ENCODE measurements at regions not wholly inside any gene's neighbourhood (a gene's known extent, or its start where the extent isn't known, plus 50 kb on each side); places are given as distances from the start of the nearest gene placed in this dataset.

- BruUV-seq (replicated peaks), result no TSS peak
- CTCF ChIA-PET, result interaction anchor here (1.0 kb wide), 1 partner anchor 22 kb away, joined by 3 read pairs; no protein-coding TSS in a partner anchor
- no peak overlapping the region for H3K27ac Mint-ChIP-seq (ENCODE audit: low read depth, unreplicated experiment)
- no peak for DNase-seq (ENCODE audit: unreplicated experiment)
- H3K4me3 Mint-ChIP-seq (ENCODE audit: unreplicated experiment), result no peak overlapping the region
- POLR2A ChIA-PET, result no interaction called here
- intact Hi-C loops (cut with micrococcal nuclease), result no loop called here
- no peaks in the 10 kb centered on the region for H3K9me3 Mint-ChIP-seq (ENCODE audit: unreplicated experiment)
- TF ChIP-seq CTCF (IDR thresholded peaks at IDR 0.05; ENCODE audit: unreplicated experiment), result no peak
- H3K4me1 Mint-ChIP-seq (ENCODE audit: insufficient read depth, unreplicated experiment), result no peaks in the 10 kb centered on the region
- no peaks in the 10 kb centered on the region for H3K36me3 Mint-ChIP-seq (ENCODE audit: insufficient read depth, unreplicated experiment)
- H3K27me3 Mint-ChIP-seq (ENCODE audit: insufficient read depth, unreplicated experiment), result no peaks in the 10 kb centered on the region
Measured at GRCh38 chr12:126558219-126558618, 1493.0 kb downstream of the AACS start.

- DNase-seq (ENCODE audit: unreplicated experiment), result no peak
- no TSS peak for BruUV-seq (replicated peaks)
- intact Hi-C loops (cut with micrococcal nuclease), result no loop called here
- no peaks in the 10 kb centered on the region for H3K27me3 Mint-ChIP-seq (ENCODE audit: insufficient read depth, unreplicated experiment)
- no peaks in the 10 kb centered on the region for H3K4me1 Mint-ChIP-seq (ENCODE audit: insufficient read depth, unreplicated experiment)
- H3K9me3 Mint-ChIP-seq (ENCODE audit: unreplicated experiment), result no peaks in the 10 kb centered on the region
- no peak overlapping the region for H3K4me3 Mint-ChIP-seq (ENCODE audit: unreplicated experiment)
- ChIA-PET POLR2A (no interaction called here), CTCF (interaction anchor here (1.0 kb wide), 1 partner anchor 22 kb away, joined by 3 read pairs; no protein-coding TSS in a partner anchor)
- H3K27ac Mint-ChIP-seq (ENCODE audit: low read depth, unreplicated experiment), result no peak overlapping the region
- H3K36me3 Mint-ChIP-seq (ENCODE audit: insufficient read depth, unreplicated experiment), result no peaks in the 10 kb centered on the region
- no peak for TF ChIP-seq CTCF (IDR thresholded peaks at IDR 0.05; ENCODE audit: unreplicated experiment)
Measured at GRCh38 chr12:126558810-126559209, 1493.6 kb downstream of the AACS start.

GRCh38 chr12:126567016-126567415 lies 1501.8 kb downstream of the AACS start:
- ChIA-PET POLR2A (no interaction called here), CTCF (no interaction called here)
- H3K9me3 Mint-ChIP-seq (ENCODE audit: unreplicated experiment), result no peaks in the 10 kb centered on the region
- intact Hi-C loops (cut with micrococcal nuclease), result no loop called here
- no peak overlapping the region for H3K4me3 Mint-ChIP-seq (ENCODE audit: unreplicated experiment)
- H3K36me3 Mint-ChIP-seq (ENCODE audit: insufficient read depth, unreplicated experiment), result no peaks in the 10 kb centered on the region
- DNase-seq (ENCODE audit: unreplicated experiment), result no peak
- no TSS peak for BruUV-seq (replicated peaks)
- H3K4me1 Mint-ChIP-seq (ENCODE audit: insufficient read depth, unreplicated experiment), result peaks cover 12% of the 10 kb centered on the region
- no peaks in the 10 kb centered on the region for H3K27me3 Mint-ChIP-seq (ENCODE audit: insufficient read depth, unreplicated experiment)
- no peak overlapping the region for H3K27ac Mint-ChIP-seq (ENCODE audit: low read depth, unreplicated experiment)
- no peak for TF ChIP-seq CTCF (IDR thresholded peaks at IDR 0.05; ENCODE audit: unreplicated experiment)

GRCh38 chr12:126569706-126570105 lies 1504.5 kb downstream of the AACS start:
- no peaks in the 10 kb centered on the region for H3K9me3 Mint-ChIP-seq (ENCODE audit: unreplicated experiment)
- no TSS peak for BruUV-seq (replicated peaks)
- ChIA-PET POLR2A (no interaction called here), CTCF (interaction anchor here (0.7 kb wide), 1 partner anchor 43 kb away, joined by 3 read pairs; no protein-coding TSS in a partner anchor)
- DNase-seq (ENCODE audit: unreplicated experiment), result no peak
- intact Hi-C loops (cut with micrococcal nuclease), result no loop called here
- no peak for TF ChIP-seq CTCF (IDR thresholded peaks at IDR 0.05; ENCODE audit: unreplicated experiment)
- no peaks in the 10 kb centered on the region for H3K36me3 Mint-ChIP-seq (ENCODE audit: insufficient read depth, unreplicated experiment)
- H3K27ac Mint-ChIP-seq (ENCODE audit: low read depth, unreplicated experiment), result no peak overlapping the region
- no peaks in the 10 kb centered on the region for H3K27me3 Mint-ChIP-seq (ENCODE audit: insufficient read depth, unreplicated experiment)
- no peak overlapping the region for H3K4me3 Mint-ChIP-seq (ENCODE audit: unreplicated experiment)
- H3K4me1 Mint-ChIP-seq (ENCODE audit: insufficient read depth, unreplicated experiment), result peaks cover 12% of the 10 kb centered on the region
